ENCODE measurements at regions not wholly inside any gene's neighbourhood (a gene's known extent, or its start where the extent isn't known, plus 50 kb on each side); places are given as distances from the start of the nearest gene placed in this dataset.

GRCh38 chr11:45528435-45528834, 137.0 kb downstream of the CHST1 start:
- Histone ChIP-seq H3K4me2 (no peak overlapping the region), H3K27me3 (no peaks in the 10 kb centered on the region), H4K20me1 (no peaks in the 10 kb centered on the region), H3K9me3 (no peaks in the 10 kb centered on the region), H3K9ac (no peak overlapping the region), H3K4me1 (0 out of 2 replicates have a peak, but pooled peaks cover 4% of the 10 kb centered on the region), H3K4me3 (no peak overlapping the region), H3K27ac (no peak overlapping the region), H3K36me3 (no peaks in the 10 kb centered on the region)
- TF ChIP-seq Cebpa-rat (IDR thresholded peaks at IDR 0.05), result no peak

GRCh38 chr11:45527898-45528297, 137.5 kb downstream of the CHST1 start:
- Histone ChIP-seq H4K20me1 (no peaks in the 10 kb centered on the region), H3K27me3 (no peaks in the 10 kb centered on the region), H3K9ac (no peak overlapping the region), H3K9me3 (no peaks in the 10 kb centered on the region), H3K4me3 (no peak overlapping the region), H3K36me3 (no peaks in the 10 kb centered on the region), H3K4me1 (0 out of 2 replicates have a peak, but pooled peaks cover 4% of the 10 kb centered on the region), H3K27ac (no peak overlapping the region), H3K4me2 (no peak overlapping the region)
- TF ChIP-seq Cebpa-rat (IDR thresholded peaks at IDR 0.05), result no peak

GRCh38 chr11:45525393-45525792, 140.0 kb downstream of the CHST1 start:
- H3K4me1 ChIP-seq, result 0 out of 2 replicates have a peak, but pooled peaks cover 4% of the 10 kb centered on the region
- H3K27ac ChIP-seq, result no peak overlapping the region
- H3K27me3 ChIP-seq, result no peaks in the 10 kb centered on the region
- TF ChIP-seq Cebpa-rat (IDR thresholded peaks at IDR 0.05), result no peak
- H3K36me3 ChIP-seq, result no peaks in the 10 kb centered on the region
- H3K9me3 ChIP-seq, result no peaks in the 10 kb centered on the region
- H3K4me2 ChIP-seq, result no peak overlapping the region
- no peaks in the 10 kb centered on the region for H4K20me1 ChIP-seq
- no peak overlapping the region for H3K9ac ChIP-seq
- H3K4me3 ChIP-seq, result no peak overlapping the region

- Histone ChIP-seq H3K4me3 (no peak overlapping the region), H3K9me3 (no peaks in the 10 kb centered on the region), H3K27me3 (no peaks in the 10 kb centered on the region), H3K4me2 (no peak overlapping the region), H3K36me3 (no peaks in the 10 kb centered on the region), H3K9ac (no peak overlapping the region), H3K27ac (no peak overlapping the region), H3K4me1 (0 out of 2 replicates have a peak, but pooled peaks cover 4% of the 10 kb centered on the region), H4K20me1 (no peaks in the 10 kb centered on the region)
- no peak for TF ChIP-seq Cebpa-rat (IDR thresholded peaks at IDR 0.05)
These were observed 141.7 kb downstream of the CHST1 start for GRCh38 chr11:45523760-45524159.

- Histone ChIP-seq H3K4me2 (no peak overlapping the region), H3K27me3 (no peaks in the 10 kb centered on the region), H3K27ac (no peak overlapping the region), H4K20me1 (no peaks in the 10 kb centered on the region), H3K4me1 (no peaks in the 10 kb centered on the region), H3K4me3 (no peak overlapping the region), H3K9me3 (no peaks in the 10 kb centered on the region), H3K36me3 (no peaks in the 10 kb centered on the region), H3K9ac (no peak overlapping the region)
- TF ChIP-seq Cebpa-rat (IDR thresholded peaks at IDR 0.05), result no peak
These were observed 146.4 kb downstream of the CHST1 start for GRCh38 chr11:45518833-45519535.

GRCh38 chr11:45518141-45518832, 147.1 kb downstream of the CHST1 start:
- Histone ChIP-seq H3K27me3 (no peaks in the 10 kb centered on the region), H3K4me2 (no peak overlapping the region), H3K27ac (no peak overlapping the region), H3K9me3 (no peaks in the 10 kb centered on the region), H3K4me1 (no peaks in the 10 kb centered on the region), H3K36me3 (no peaks in the 10 kb centered on the region), H4K20me1 (no peaks in the 10 kb centered on the region), H3K4me3 (no peak overlapping the region), H3K9ac (no peak overlapping the region)
- no peak for TF ChIP-seq Cebpa-rat (IDR thresholded peaks at IDR 0.05)

GRCh38 chr11:45517171-45517770, 148.2 kb downstream of the CHST1 start:
- Histone ChIP-seq H3K27ac (no peak overlapping the region), H4K20me1 (no peaks in the 10 kb centered on the region), H3K4me2 (no peak overlapping the region), H3K27me3 (no peaks in the 10 kb centered on the region), H3K4me1 (no peaks in the 10 kb centered on the region), H3K9ac (no peak overlapping the region), H3K4me3 (no peak overlapping the region), H3K9me3 (no peaks in the 10 kb centered on the region), H3K36me3 (no peaks in the 10 kb centered on the region)
- no peak for TF ChIP-seq Cebpa-rat (IDR thresholded peaks at IDR 0.05)

GRCh38 chr11:45513821-45514340, 151.5 kb downstream of the CHST1 start:
- Histone ChIP-seq H3K27ac (no peak overlapping the region), H4K20me1 (no peaks in the 10 kb centered on the region), H3K4me1 (no peaks in the 10 kb centered on the region), H3K9me3 (no peaks in the 10 kb centered on the region), H3K4me3 (no peak overlapping the region), H3K27me3 (no peaks in the 10 kb centered on the region), H3K9ac (no peak overlapping the region), H3K4me2 (no peak overlapping the region), H3K36me3 (no peaks in the 10 kb centered on the region)
- no peak for TF ChIP-seq Cebpa-rat (IDR thresholded peaks at IDR 0.05)

- Histone ChIP-seq H3K4me3 (no peak overlapping the region), H3K9me3 (no peaks in the 10 kb centered on the region), H3K27ac (no peak overlapping the region), H3K9ac (no peak overlapping the region), H3K4me1 (no peaks in the 10 kb centered on the region), H3K36me3 (no peaks in the 10 kb centered on the region), H4K20me1 (no peaks in the 10 kb centered on the region), H3K4me2 (no peak overlapping the region), H3K27me3 (no peaks in the 10 kb centered on the region)
- no peak for TF ChIP-seq Cebpa-rat (IDR thresholded peaks at IDR 0.05)
These were observed 152.8 kb downstream of the CHST1 start for GRCh38 chr11:45512471-45513148.

Data from BLaER1 (cell line).